Endodermal cell (in vitro differentiated cells): ENCODE measurements at regions not wholly inside any gene's neighbourhood (a gene's known extent, or its start where the extent isn't known, plus 50 kb on each side); places are given as distances from the start of the nearest gene placed in this dataset.
"Not testable (repeated sequence)": the region's sequence is repeated elsewhere in the genome, so short reads cannot be mapped to it uniquely, and the experiment has no call there.

Source experiments
- DNase-seq: peaks from one replicate; pipeline ENCODE4 v3.0.0-alpha.2; 2017
- H3K27ac ChIP-seq: 2 replicates; pipeline ENCODE4 v1.5.1; 2013; ENCODE audit warnings: mild to moderate bottlenecking, low read depth, low read length, moderate library complexity
- H3K27me3 ChIP-seq: 2 replicates; pipeline ENCODE4 v1.6.1; 2013; ENCODE audit warnings: mild to moderate bottlenecking, low read length, moderate library complexity; ENCODE audit not compliant: insufficient read depth, control insufficient read depth, poor library complexity, severe bottlenecking
- H3K36me3 ChIP-seq: 2 replicates; pipeline ENCODE4 v1.7.0; 2013; ENCODE audit warnings: mild to moderate bottlenecking, low read length, moderate library complexity; ENCODE audit not compliant: control insufficient read depth, insufficient read depth
- H3K4me1 ChIP-seq: one replicate; pipeline ENCODE4 v1.7.0; 2013; ENCODE audit warnings: low read length; ENCODE audit not compliant: control insufficient read depth, insufficient read depth
- H3K4me3 ChIP-seq: 2 replicates; pipeline ENCODE4 v1.5.1; 2013; ENCODE audit warnings: mild to moderate bottlenecking, low read length, moderate library complexity
- H3K9ac ChIP-seq: 2 replicates; pipeline ENCODE4 v1.6.1; 2013; ENCODE audit warnings: mild to moderate bottlenecking, low read length, moderate library complexity; ENCODE audit not compliant: poor library complexity, severe bottlenecking; ENCODE audit errors: extremely low read depth
- H3K9me3 ChIP-seq: 2 replicates; pipeline ENCODE4 v1.6.1; 2013; ENCODE audit warnings: mild to moderate bottlenecking, low read length, moderate library complexity; ENCODE audit not compliant: control insufficient read depth
- H3K27ac Mint-ChIP-seq: 2 replicates; pipeline ENCODE4 v1.8.0; 2020; ENCODE audit warnings: mixed read lengths
- H3K27me3 Mint-ChIP-seq: 2 replicates; pipeline ENCODE4 v1.8.0; 2021; ENCODE audit warnings: mild to moderate bottlenecking, mixed read lengths; ENCODE audit not compliant: insufficient read depth
- H3K36me3 Mint-ChIP-seq: 2 replicates; pipeline ENCODE4 v1.8.0; 2020; ENCODE audit warnings: low read depth, mixed read lengths
- H3K4me1 Mint-ChIP-seq: 2 replicates; pipeline ENCODE4 v1.8.0; 2020; ENCODE audit warnings: mixed read lengths
- H3K4me3 Mint-ChIP-seq: 2 replicates; pipeline ENCODE4 v1.8.0; 2020; ENCODE audit warnings: mild to moderate bottlenecking, moderate library complexity, mixed read lengths
- H3K9me3 Mint-ChIP-seq: 2 replicates; pipeline ENCODE4 v1.8.0; 2020; ENCODE audit warnings: mild to moderate bottlenecking, mixed read lengths
- CTCF ChIP-seq: fragments of 200-600 bp; sonication (generic); conservative IDR thresholded peaks from 2 replicates; pipeline ENCODE4 v1.5.0; 2021; ENCODE audit warnings: antibody characterized with exemption, mild to moderate bottlenecking
- WGBS, 2 experiments: methylation state at CpG; one replicate each; pipeline versions ENCODE4 v1.1.5 to v1.1.7; 2013; ENCODE audit warnings: missing lambda C conversion rate in 2 of 2, mixed read lengths in 1 of 2; ENCODE audit not compliant: insufficient coverage in 1 of 2, insufficient read length in 1 of 2; 5-methylcytosine and 5-hydroxymethylcytosine counted together

GRCh38 chr20:30500829-30501440 is 756.5 kb upstream of the DEFB115 start:
- no peaks in the 10 kb centered on the region for H3K36me3 Mint-ChIP-seq
- H3K27me3 ChIP-seq, result peaks cover 8% of the 10 kb centered on the region
- no peak for TF ChIP-seq CTCF
- H3K4me3 ChIP-seq, result no peak overlapping the region
- no peaks in the 10 kb centered on the region for H3K4me1 Mint-ChIP-seq
- 82% methylated on average over 20 to 23 of the region's 23 CpGs for WGBS, 2 experiments
- no peaks in the 10 kb centered on the region for H3K4me1 ChIP-seq
- H3K36me3 ChIP-seq, result no peaks in the 10 kb centered on the region
- H3K9me3 ChIP-seq, result no peaks in the 10 kb centered on the region
- H3K9me3 Mint-ChIP-seq, result peaks cover 17% of the 10 kb centered on the region
- DNase-seq, result no peak
- no peak overlapping the region for H3K27ac Mint-ChIP-seq
- H3K27ac ChIP-seq, result no peak overlapping the region
- no peak overlapping the region for H3K4me3 Mint-ChIP-seq
- no peak overlapping the region for H3K9ac ChIP-seq
- H3K27me3 Mint-ChIP-seq, result no peaks in the 10 kb centered on the region

DNA sequence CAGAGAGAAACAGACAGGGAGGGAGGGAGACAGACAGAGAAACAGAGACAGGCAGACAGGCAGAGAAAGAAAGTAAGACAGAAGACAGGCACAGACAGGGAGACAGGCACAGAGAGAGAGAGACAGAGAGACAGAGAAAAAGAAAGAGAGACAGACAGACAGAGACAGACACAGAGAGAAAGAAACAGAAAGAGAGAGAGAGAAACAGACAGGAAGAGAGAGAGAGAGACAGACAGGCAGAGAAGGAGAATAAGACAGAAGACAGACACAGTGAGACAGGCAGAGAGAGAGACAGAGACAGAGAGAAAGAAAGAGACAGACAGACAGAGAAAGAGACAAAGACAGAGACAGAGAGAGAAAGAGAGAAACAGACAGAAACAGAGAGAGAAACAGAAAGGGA is 754.8 kb upstream of the DEFB115 start:
- Histone ChIP-seq H3K27ac (no peak overlapping the region), H3K9me3 (no peaks in the 10 kb centered on the region), H3K36me3 (no peaks in the 10 kb centered on the region), H3K4me1 (no peaks in the 10 kb centered on the region), H3K4me3 (no peak overlapping the region), H3K27me3 (peaks cover 8% of the 10 kb centered on the region), H3K9ac (no peak overlapping the region)
- no peaks in the 10 kb centered on the region for H3K27me3 Mint-ChIP-seq
- no peaks in the 10 kb centered on the region for H3K4me1 Mint-ChIP-seq
- no peak for DNase-seq
- H3K4me3 Mint-ChIP-seq, result no peak overlapping the region
- no peaks in the 10 kb centered on the region for H3K36me3 Mint-ChIP-seq
- H3K9me3 Mint-ChIP-seq, result peaks cover 22% of the 10 kb centered on the region
- no peak overlapping the region for H3K27ac Mint-ChIP-seq
- no peak for TF ChIP-seq CTCF

DNA sequence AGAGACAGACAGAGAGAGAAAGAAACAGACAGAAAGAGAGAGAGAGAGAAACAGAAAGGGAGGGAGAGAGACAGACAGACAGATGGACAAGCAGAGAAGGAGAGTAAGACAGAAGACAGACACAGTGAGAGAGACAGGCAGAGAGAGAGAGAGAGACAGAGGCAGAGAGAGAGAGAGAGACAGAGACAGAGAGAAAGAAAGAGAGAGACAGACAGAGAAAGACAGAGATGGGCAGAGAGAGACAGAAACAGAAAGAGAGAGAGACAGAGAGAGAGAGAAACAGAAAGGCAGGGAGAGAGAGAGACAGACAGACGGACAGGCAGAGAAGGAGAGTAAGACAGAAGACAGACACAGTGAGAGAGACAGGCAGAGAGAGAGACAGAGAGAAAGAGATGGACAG is 754.3 kb upstream of the DEFB115 start:
- H3K36me3 Mint-ChIP-seq, H3K4me1 Mint-ChIP-seq, H3K4me3 ChIP-seq, H3K27me3 ChIP-seq, H3K27ac ChIP-seq, H3K4me1 ChIP-seq, H3K9me3 ChIP-seq, H3K27ac Mint-ChIP-seq, H3K36me3 ChIP-seq, H3K27me3 Mint-ChIP-seq, DNase-seq, H3K4me3 Mint-ChIP-seq, H3K9ac ChIP-seq: not testable (repeated sequence)
- H3K9me3 Mint-ChIP-seq, result peaks cover 28% of the 10 kb centered on the region
- 79 to 86% methylated on average over 1 of the region's 1 CpG for WGBS, 2 experiments

GRCh38 chr20:30503992-30504570 is 753.4 kb upstream of the DEFB115 start:
- peaks cover 36% of the 10 kb centered on the region for H3K9me3 Mint-ChIP-seq
- Histone ChIP-seq H3K27ac (no peak overlapping the region), H3K9ac (no peak overlapping the region), H3K4me1 (no peaks in the 10 kb centered on the region), H3K36me3 (no peaks in the 10 kb centered on the region), H3K4me3 (no peak overlapping the region), H3K27me3 (peaks cover 8% of the 10 kb centered on the region), H3K9me3 (no peaks in the 10 kb centered on the region)
- 77 to 90% methylated on average over 3 of the region's 3 CpGs for WGBS, 2 experiments
- H3K4me1 Mint-ChIP-seq, result no peaks in the 10 kb centered on the region
- DNase-seq, result no peak
- no peaks in the 10 kb centered on the region for H3K27me3 Mint-ChIP-seq
- H3K27ac Mint-ChIP-seq, result no peak overlapping the region
- H3K4me3 Mint-ChIP-seq, result no peak overlapping the region
- TF ChIP-seq CTCF, result no peak
- H3K36me3 Mint-ChIP-seq, result no peaks in the 10 kb centered on the region
